BLaER1 treated with 17β-estradiol and CSF1 and Interleukin-3, amounts not matched to agents 10 nM and 100 nM (cell line): ENCODE measurements at regions not wholly inside any gene's neighbourhood (a gene's known extent, or its start where the extent isn't known, plus 50 kb on each side); places are given as distances from the start of the nearest gene placed in this dataset.

Source experiments
- H3K27ac ChIP-seq, 11 experiments: shearing (Covaris generic); formaldehyde crosslinking; 2 replicates each; pipeline ENCODE4 v1.8.1; 2022
- H3K27me3 ChIP-seq, 11 experiments: shearing (Covaris generic); formaldehyde crosslinking; 2 replicates each; pipeline ENCODE4 v1.8.1; 2022
- H3K36me3 ChIP-seq, 11 experiments: shearing (Covaris generic); formaldehyde crosslinking; 2 replicates each; pipeline ENCODE4 v1.8.1; 2022
- H3K4me1 ChIP-seq, 10 experiments: shearing (Covaris generic); formaldehyde crosslinking; 2 replicates each; pipeline ENCODE4 v1.8.1; 2022
- H3K4me2 ChIP-seq, 11 experiments: shearing (Covaris generic); formaldehyde crosslinking; 2 replicates each; pipeline ENCODE4 v1.8.1; 2022
- H3K4me3 ChIP-seq, 10 experiments: shearing (Covaris generic); formaldehyde crosslinking; 2 replicates each; pipeline ENCODE4 v1.8.1; 2022
- H3K9ac ChIP-seq, 11 experiments: shearing (Covaris generic); formaldehyde crosslinking; 2 replicates each; pipeline ENCODE4 v1.8.1; 2022
- H3K9me3 ChIP-seq, 11 experiments: shearing (Covaris generic); formaldehyde crosslinking; replicated peaks in 1 of 11; 2 replicates each; pipeline ENCODE4 v1.8.1; 2022
- H4K20me1 ChIP-seq, 11 experiments: shearing (Covaris generic); formaldehyde crosslinking; 2 replicates each; pipeline ENCODE4 v1.8.1; 2022
- Cebpa-rat ChIP-seq, 11 experiments: shearing (Covaris generic); IDR thresholded peaks; 2 replicates each; pipeline ENCODE4 v1.8.1; 2022

GRCh38 chr15:92812271-92812670 is 87.9 kb upstream of the CHD2 start:
- Histone ChIP-seq H4K20me1 (no peaks in the 10 kb centered on the region), H3K9me3 (peaks cover 0 to 7% (median 0%) of the 10 kb centered on the region in 11 experiments; a peak in 2 of 22 replicates), H3K36me3 (no peaks in the 10 kb centered on the region), H3K4me3 (no peak overlapping the region), H3K27me3 (no peaks in the 10 kb centered on the region), H3K4me2 (peak overlapping the region in 5 of 11 experiments; percentile 8 to 92 (median 86); a peak in 6 of 22 replicates), H3K9ac (no peak overlapping the region; a peak in 1 of 22 replicates), H3K27ac (no peak overlapping the region), H3K4me1 (peaks cover 35 to 51% (median 45%) of the 10 kb centered on the region in 10 experiments)
- TF ChIP-seq Cebpa-rat (IDR thresholded peaks at IDR 0.05), result no peak

DNA sequence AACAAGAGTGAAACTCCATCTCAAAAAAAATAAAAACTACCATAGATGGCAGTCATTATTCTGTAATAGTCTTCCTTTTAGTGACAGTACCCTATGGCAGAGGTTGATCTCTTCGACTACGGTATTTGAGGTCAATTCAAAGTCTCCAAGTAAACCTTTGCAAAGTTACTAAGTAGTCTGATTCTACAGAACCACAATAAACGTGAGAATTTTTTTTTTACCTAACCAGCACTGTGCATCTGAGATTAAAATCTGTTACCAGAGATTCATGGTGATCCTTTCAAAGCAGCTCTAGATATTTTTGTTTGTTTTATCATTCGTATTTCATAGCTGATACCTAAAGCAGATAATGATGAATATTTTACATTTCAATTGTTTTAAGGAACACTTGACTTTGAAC is 86.6 kb upstream of the CHD2 start:
- Histone ChIP-seq H4K20me1 (no peaks in the 10 kb centered on the region), H3K9ac (no peak overlapping the region), H3K4me2 (no peak overlapping the region), H3K36me3 (no peaks in the 10 kb centered on the region), H3K4me1 (peaks cover 32 to 52% (median 45%) of the 10 kb centered on the region in 10 experiments), H3K27me3 (no peaks in the 10 kb centered on the region), H3K4me3 (no peak overlapping the region), H3K9me3 (peaks cover 0 to 4% (median 0%) of the 10 kb centered on the region in 11 experiments; a peak in 1 of 22 replicates), H3K27ac (no peak overlapping the region)
- no peak for TF ChIP-seq Cebpa-rat (IDR thresholded peaks at IDR 0.05)

GRCh38 chr15:92817339-92817886 is 82.7 kb upstream of the CHD2 start:
- H3K27me3 ChIP-seq, result no peaks in the 10 kb centered on the region
- H3K4me3 ChIP-seq, result no peak overlapping the region
- peak overlapping the region; percentile 52 to 78 (median 67) for H3K4me2 ChIP-seq
- peaks cover 50 to 60% (median 55%) of the 10 kb centered on the region in 10 experiments for H3K4me1 ChIP-seq
- TF ChIP-seq Cebpa-rat (IDR thresholded peaks at IDR 0.05), result no peak
- no peaks in the 10 kb centered on the region for H4K20me1 ChIP-seq
- peaks cover 0 to 4% (median 0%) of the 10 kb centered on the region in 11 experiments; a peak in 1 of 22 replicates for H3K9me3 ChIP-seq
- no peaks in the 10 kb centered on the region for H3K36me3 ChIP-seq
- peak overlapping the region in 8 of 11 experiments; percentile 4 to 48 (median 32); a peak in 10 of 22 replicates for H3K9ac ChIP-seq
- H3K27ac ChIP-seq, result peak overlapping the region in 7 of 11 experiments; percentile 3 to 63 (median 20); a peak in 7 of 22 replicates

GRCh38 chr15:92818651-92819277 is 81.4 kb upstream of the CHD2 start:
- TF ChIP-seq Cebpa-rat (IDR thresholded peaks at IDR 0.05), result no peak
- no peak overlapping the region for H3K9ac ChIP-seq
- no peaks in the 10 kb centered on the region for H3K27me3 ChIP-seq
- H3K27ac ChIP-seq, result no peak overlapping the region
- H3K36me3 ChIP-seq, result no peaks in the 10 kb centered on the region
- H3K4me1 ChIP-seq, result peaks cover 59 to 67% (median 62%) of the 10 kb centered on the region in 10 experiments
- H4K20me1 ChIP-seq, result no peaks in the 10 kb centered on the region
- H3K4me2 ChIP-seq, result peak overlapping the region; percentile 75 to 94 (median 81); a peak in 16 of 22 replicates
- H3K9me3 ChIP-seq, result no peaks in the 10 kb centered on the region
- H3K4me3 ChIP-seq, result no peak overlapping the region

DNA sequence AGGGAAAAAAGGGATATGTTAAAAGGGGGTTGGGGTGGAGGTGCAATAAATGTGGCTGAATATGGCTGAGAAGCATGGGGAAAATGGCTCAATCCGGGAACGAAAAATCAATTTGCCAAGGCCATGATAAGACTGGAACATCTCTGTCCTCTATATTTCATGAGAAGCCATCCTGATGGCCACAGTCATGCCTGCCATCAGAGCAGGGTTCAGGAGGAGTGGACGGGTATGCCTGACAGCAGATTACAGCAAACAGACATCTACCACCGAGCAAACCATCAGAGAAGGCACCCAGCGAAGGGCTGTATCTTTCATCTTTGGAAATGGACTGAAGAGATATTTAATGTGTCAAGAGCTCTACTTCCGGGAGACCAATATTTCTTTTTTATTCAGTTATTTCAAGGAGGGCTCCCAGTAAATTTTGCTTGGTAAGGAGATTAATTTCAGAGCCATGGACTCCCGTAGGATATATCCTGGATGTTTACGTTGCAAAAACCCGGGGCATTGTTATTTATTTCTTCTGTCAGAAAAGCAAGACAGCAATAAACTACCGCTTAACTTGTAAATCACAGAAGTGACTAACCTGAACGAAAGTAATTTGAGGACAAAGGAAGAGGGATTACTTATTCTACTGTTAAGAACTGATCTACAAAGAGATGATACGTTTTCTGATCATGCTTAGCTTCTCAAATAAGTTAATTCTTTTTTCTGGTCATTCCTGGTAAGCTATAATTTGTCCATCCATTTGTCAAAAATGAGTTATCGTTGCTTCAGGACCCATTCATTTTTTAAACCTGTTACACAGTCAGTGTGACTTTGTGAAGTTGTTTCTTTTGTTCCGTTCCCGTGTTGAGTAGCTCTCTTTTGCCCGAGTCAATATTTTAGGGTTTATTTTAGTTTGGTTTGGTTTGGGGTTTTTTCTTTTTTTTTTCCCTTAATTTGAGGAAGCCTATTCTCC is 80.6 kb upstream of the CHD2 start:
- H3K36me3 ChIP-seq, result no peaks in the 10 kb centered on the region
- no peaks in the 10 kb centered on the region for H4K20me1 ChIP-seq
- no peaks in the 10 kb centered on the region for H3K9me3 ChIP-seq
- peak overlapping the region; percentile 75 to 94 (median 81) for H3K4me2 ChIP-seq
- H3K27me3 ChIP-seq, result no peaks in the 10 kb centered on the region
- peak overlapping the region; percentile 65 to 81 (median 77) for H3K9ac ChIP-seq
- H3K27ac ChIP-seq, result peak overlapping the region; percentile 69 to 86 (median 82)
- TF ChIP-seq Cebpa-rat (IDR thresholded peaks at IDR 0.05), result no peak
- peak overlapping the region; percentile 43 to 69 (median 58); a peak in 19 of 20 replicates for H3K4me3 ChIP-seq
- peaks cover 59 to 68% (median 62%) of the 10 kb centered on the region in 10 experiments for H3K4me1 ChIP-seq

DNA sequence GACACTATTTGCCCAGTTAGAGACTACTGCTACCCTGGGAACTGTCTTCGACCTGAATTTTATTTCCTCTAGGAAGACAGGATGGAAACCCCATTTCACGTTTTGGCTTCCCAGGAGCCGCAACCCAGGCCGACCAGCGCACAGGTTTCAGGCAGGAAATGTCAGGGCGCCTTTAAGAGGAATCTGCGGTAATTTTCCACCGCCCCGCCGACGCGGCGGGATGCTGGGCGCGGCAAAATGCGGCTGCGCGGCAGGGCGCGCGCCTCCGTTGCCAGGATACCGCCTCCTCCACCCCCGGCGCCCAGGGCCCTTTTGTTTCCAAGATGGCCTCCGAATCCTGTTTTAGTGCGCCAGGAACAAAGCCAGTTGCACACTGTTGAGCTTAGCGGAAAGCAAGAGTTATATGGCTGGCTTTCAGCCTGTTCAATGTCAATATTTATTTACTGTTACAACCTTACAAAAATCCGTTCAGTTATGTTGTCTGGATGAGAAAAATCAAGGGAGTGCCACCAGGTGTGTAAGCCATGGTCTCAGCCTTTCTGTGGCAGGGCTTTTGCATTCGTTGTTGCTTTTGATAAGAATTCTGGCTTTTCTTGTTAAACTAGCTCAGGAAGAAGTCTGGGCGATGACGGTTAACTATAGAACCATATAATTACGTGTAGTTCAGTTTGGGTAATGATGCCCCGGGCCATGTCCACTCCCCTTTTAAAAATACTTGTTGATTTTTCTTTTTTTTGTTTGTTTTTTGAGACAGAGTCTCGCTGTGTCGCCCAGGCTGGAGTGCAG is 79.7 kb upstream of the CHD2 start:
- no peaks in the 10 kb centered on the region for H3K36me3 ChIP-seq
- no peaks in the 10 kb centered on the region for H4K20me1 ChIP-seq
- no peaks in the 10 kb centered on the region for H3K27me3 ChIP-seq
- peaks cover 59 to 72% (median 62%) of the 10 kb centered on the region in 10 experiments for H3K4me1 ChIP-seq
- H3K9me3 ChIP-seq, result no peaks in the 10 kb centered on the region
- peak overlapping the region; percentile 69 to 86 (median 82) for H3K27ac ChIP-seq
- no peak for TF ChIP-seq Cebpa-rat (IDR thresholded peaks at IDR 0.05)
- peak overlapping the region; percentile 43 to 69 (median 58) for H3K4me3 ChIP-seq
- H3K9ac ChIP-seq, result peak overlapping the region; percentile 65 to 81 (median 77)
- peak overlapping the region; percentile 75 to 94 (median 81) for H3K4me2 ChIP-seq

DNA sequence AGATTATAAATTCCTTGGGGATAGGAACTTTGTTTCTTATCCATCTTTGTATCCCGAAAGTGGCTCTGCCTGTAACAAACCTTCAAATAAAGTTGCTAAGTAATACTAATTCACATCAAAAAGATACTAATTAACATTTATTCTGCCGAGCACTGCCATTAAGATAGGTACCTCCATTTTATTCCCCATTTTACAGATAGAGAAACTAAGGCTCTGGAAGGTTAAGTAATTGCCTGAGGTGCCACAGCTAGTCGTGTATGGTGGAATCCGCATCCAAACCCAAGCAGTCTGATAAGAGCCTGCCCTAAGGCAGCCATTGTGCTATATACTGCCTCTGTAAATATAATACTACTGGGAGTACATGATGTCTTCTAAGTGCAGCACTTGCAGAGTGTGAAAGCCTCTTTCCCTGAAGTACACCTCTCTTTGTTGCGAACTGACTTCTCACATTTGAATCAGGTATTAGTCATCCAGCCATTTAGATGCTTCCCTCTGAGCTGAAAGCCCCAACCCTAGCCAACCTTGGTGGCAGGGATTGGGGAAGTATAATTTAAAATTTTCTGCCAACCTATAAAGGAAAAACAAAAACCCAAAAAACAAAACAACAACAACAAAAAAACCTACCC is 78.5 kb upstream of the CHD2 start:
- H3K36me3 ChIP-seq, result no peaks in the 10 kb centered on the region
- no peak for TF ChIP-seq Cebpa-rat (IDR thresholded peaks at IDR 0.05)
- no peaks in the 10 kb centered on the region for H4K20me1 ChIP-seq
- H3K9me3 ChIP-seq, result no peaks in the 10 kb centered on the region
- H3K27ac ChIP-seq, result peak overlapping the region in 6 of 11 experiments; percentile 9 to 86 (median 31); a peak in 8 of 22 replicates
- no peak overlapping the region for H3K4me3 ChIP-seq
- H3K9ac ChIP-seq, result peak overlapping the region in 1 of 11 experiments; percentile 22; a peak in 1 of 22 replicates
- no peaks in the 10 kb centered on the region for H3K27me3 ChIP-seq
- H3K4me1 ChIP-seq, result peaks cover 58 to 75% (median 62%) of the 10 kb centered on the region in 10 experiments
- H3K4me2 ChIP-seq, result peak overlapping the region in 9 of 11 experiments; percentile 75 to 94 (median 82); a peak in 15 of 22 replicates
